ENCODE measurements at regions not wholly inside any gene's neighbourhood (a gene's known extent, or its start where the extent isn't known, plus 50 kb on each side); places are given as distances from the start of the nearest gene placed in this dataset.

DNA sequence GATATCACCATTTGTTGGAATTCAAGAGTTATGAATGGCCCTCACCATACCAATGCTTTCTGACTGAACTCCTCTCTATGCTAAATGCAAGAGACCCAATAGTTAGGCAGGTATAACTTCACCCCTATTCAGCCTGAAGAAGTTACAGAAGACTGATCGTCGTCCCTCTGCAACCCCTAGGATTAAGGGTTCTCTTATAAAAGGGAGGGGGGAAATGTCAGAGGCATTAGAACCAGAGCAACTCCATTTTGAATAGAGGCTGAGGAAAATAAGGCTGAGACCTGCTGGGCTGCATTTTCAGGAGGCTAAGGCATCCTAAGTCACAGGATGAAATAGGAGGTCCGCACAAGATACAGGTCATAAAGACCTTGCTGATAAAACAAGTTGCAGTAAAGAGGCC lies 494.3 kb downstream of the SPRY1 start:
- TF ChIP-seq, protein P1, sequence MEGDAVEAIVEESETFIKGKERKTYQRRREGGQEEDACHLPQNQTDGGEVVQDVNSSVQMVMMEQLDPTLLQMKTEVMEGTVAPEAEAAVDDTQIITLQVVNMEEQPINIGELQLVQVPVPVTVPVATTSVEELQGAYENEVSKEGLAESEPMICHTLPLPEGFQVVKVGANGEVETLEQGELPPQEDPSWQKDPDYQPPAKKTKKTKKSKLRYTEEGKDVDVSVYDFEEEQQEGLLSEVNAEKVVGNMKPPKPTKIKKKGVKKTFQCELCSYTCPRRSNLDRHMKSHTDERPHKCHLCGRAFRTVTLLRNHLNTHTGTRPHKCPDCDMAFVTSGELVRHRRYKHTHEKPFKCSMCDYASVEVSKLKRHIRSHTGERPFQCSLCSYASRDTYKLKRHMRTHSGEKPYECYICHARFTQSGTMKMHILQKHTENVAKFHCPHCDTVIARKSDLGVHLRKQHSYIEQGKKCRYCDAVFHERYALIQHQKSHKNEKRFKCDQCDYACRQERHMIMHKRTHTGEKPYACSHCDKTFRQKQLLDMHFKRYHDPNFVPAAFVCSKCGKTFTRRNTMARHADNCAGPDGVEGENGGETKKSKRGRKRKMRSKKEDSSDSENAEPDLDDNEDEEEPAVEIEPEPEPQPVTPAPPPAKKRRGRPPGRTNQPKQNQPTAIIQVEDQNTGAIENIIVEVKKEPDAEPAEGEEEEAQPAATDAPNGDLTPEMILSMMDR (IDR thresholded peaks at IDR 0.05; ENCODE audit: low read depth, low read length, poor library complexity, severe bottlenecking) = no peak
- no peak for TF ChIP-seq EZH2phosphoT487 (IDR thresholded peaks at IDR 0.05; ENCODE audit: borderline replicate concordance, low read length)

Measured in DOHH2 (cell line).